Stimulated activated CD4-positive, alpha-beta T cell treated with anti-CD3 and anti-CD28 coated beads, Interleukin-2, amount 100 ng/mL, for 4 hours (primary cell): ENCODE measurements at regions not wholly inside any gene's neighbourhood (a gene's known extent, or its start where the extent isn't known, plus 50 kb on each side); places are given as distances from the start of the nearest gene placed in this dataset.

Source experiments
- DNase-seq: peaks from one replicate; pipeline ENCODE4 v3.0.0-alpha.2; 2020; ENCODE audit warnings: low read depth

- DNase-seq: no peak
Observed at GRCh38 chr4:74613266-74613665, 168.3 kb downstream of the AREG start.

- DNase-seq: no peak
Observed at GRCh38 chr4:74615411-74615810, 170.5 kb downstream of the AREG start.

GRCh38 chr4:74618166-74618565 is 173.2 kb downstream of the AREG start:
- DNase-seq: no peak

GRCh38 chr4:74618659-74619058 is 173.7 kb downstream of the AREG start:
- no peak for DNase-seq

- no peak for DNase-seq
Observed at GRCh38 chr4:74619931-74620702, 174.2 kb downstream of the BTC start.

- no peak for DNase-seq
Observed at GRCh38 chr4:74621616-74622015, 172.7 kb downstream of the BTC start.

GRCh38 chr4:74623041-74623440 is 171.3 kb downstream of the BTC start:
- no peak for DNase-seq

- DNase-seq: no peak
Observed at GRCh38 chr4:74624351-74625151, 169.8 kb downstream of the BTC start.

- DNase-seq: no peak
Observed at GRCh38 chr4:74625981-74626380, 168.3 kb downstream of the BTC start.

- DNase-seq: no peak
Observed at GRCh38 chr4:74627093-74627492, 167.2 kb downstream of the BTC start.

- no peak for DNase-seq
Observed at GRCh38 chr4:74627504-74627903, 166.8 kb downstream of the BTC start.

- DNase-seq: no peak
Observed at GRCh38 chr4:74628852-74629620, 165.3 kb downstream of the BTC start.

- no peak for DNase-seq
Observed at GRCh38 chr4:74630551-74630950, 163.8 kb downstream of the BTC start.

- no peak for DNase-seq
Observed at GRCh38 chr4:74631338-74631737, 163.0 kb downstream of the BTC start.

GRCh38 chr4:74631988-74632387 is 162.3 kb downstream of the BTC start:
- DNase-seq: no peak

GRCh38 chr4:74632634-74633033 is 161.7 kb downstream of the BTC start:
- peak; percentile 6 for DNase-seq

- no peak for DNase-seq
Observed at GRCh38 chr4:74635074-74635473, 159.2 kb downstream of the BTC start.

- DNase-seq: no peak
Observed at GRCh38 chr4:74635490-74636123, 158.7 kb downstream of the BTC start.

- no peak for DNase-seq
Observed at GRCh38 chr4:74638001-74638400, 156.3 kb downstream of the BTC start.

GRCh38 chr4:74638689-74639088 is 155.6 kb downstream of the BTC start:
- DNase-seq: no peak

- DNase-seq: no peak
Observed at GRCh38 chr4:74640111-74640903, 154.0 kb downstream of the BTC start.
